Transverse colon (tissue), 4 donors: ENCODE measurements at regions not wholly inside any gene's neighbourhood (a gene's known extent, or its start where the extent isn't known, plus 50 kb on each side); places are given as distances from the start of the nearest gene placed in this dataset.

ENCODE experiments used
- DNase-seq: peaks from one replicate; pipeline ENCODE4 v3.0.0-alpha.2; 2019
- H3K27ac ChIP-seq, 4 donors: fragments of 200-600 bp; sonication (generic); 2 replicates each; pipeline ENCODE4 v1.5.1; 2016 to 2018; ENCODE audit warnings: inconsistent platforms in 4 of 4
- H3K27me3 ChIP-seq: fragments of 200-600 bp; sonication (generic); 2 replicates; pipeline ENCODE4 v1.5.1; 2017; ENCODE audit warnings: inconsistent platforms
- H3K36me3 ChIP-seq, 4 donors: fragments of 200-600 bp; sonication (generic); 2 replicates each; pipeline ENCODE4 v1.5.1; 2017 to 2019; ENCODE audit warnings: inconsistent platforms in 4 of 4
- H3K4me1 ChIP-seq, 4 donors: fragments of 200-600 bp; sonication (generic); 2 replicates each; pipeline ENCODE4 v1.5.1; 2017 to 2020; ENCODE audit warnings: inconsistent platforms in 4 of 4
- H3K4me3 ChIP-seq, 4 donors: fragments of 200-600 bp; sonication (generic); 1 replicate in 1 of 4; 2 replicates in 3 of 4; pipeline versions ENCODE4 v1.5.1 to v1.6.1; 2017 to 2019; ENCODE audit warnings: inconsistent platforms in 4 of 4
- H3K9me3 ChIP-seq, 2 donors: fragments of 200-600 bp; sonication (generic); 2 replicates each; pipeline ENCODE4 v1.5.1; 2017 to 2019; ENCODE audit warnings: inconsistent platforms in 2 of 2
- EP300 ChIP-seq: sonication (generic); formaldehyde crosslinking; IDR thresholded peaks from one replicate; pipeline ENCODE4 v1.6.1; 2017; ENCODE audit warnings: antibody characterized with exemption, low read depth
- POLR2A ChIP-seq: fragments of 450-650 bp; IDR thresholded peaks from one replicate; pipeline ENCODE4 v1.6.1; 2016; ENCODE audit warnings: antibody characterized with exemption, mild to moderate bottlenecking, moderate library complexity
- POLR2AphosphoS5 ChIP-seq, 3 donors: sonication (generic); formaldehyde crosslinking; IDR thresholded peaks; one replicate each; pipeline ENCODE4 v1.6.1; 2016; ENCODE audit warnings: antibody characterized with exemption in 3 of 3
- WGBS, 2 donors: methylation state at CpG; one replicate each; pipeline ENCODE4 v1.1.5; 2018; ENCODE audit warnings: low coverage in 1 of 2; 5-methylcytosine and 5-hydroxymethylcytosine counted together
- in situ Hi-C, 4 donors: fragments of 200-750 bp; cut with MboI; loops; one replicate each; pipeline versions ENCODE4 v1.15.0 to v1.15.1; 2017; ENCODE audit warnings: low sequenced_read_pairs in 3 of 4, low pct_ligation_motif_present in 1 of 4, low pct_unique_long_range_greater_than_20kb in 1 of 4
- intact Hi-C: fragments of 100-400 bp; cut with DNase I; formaldehyde crosslinking; loops from one replicate; pipeline ENCODE4 v1.15.1; 2023; ENCODE audit warnings: low total_unique reads
- TF ChIP-seq, protein P1 (sequence below), 5 experiments: fragments of 200-600 bp in 3 of 5; fragments of 450-650 bp in 2 of 5; sonication (generic) in 3 of 5; IDR thresholded peaks; 1 replicate in 2 of 5; 2 replicates in 3 of 5; pipeline ENCODE4 v1.5.1; 2016 to 2017; ENCODE audit warnings: antibody characterized with exemption in 5 of 5, inconsistent platforms in 3 of 5, mild to moderate bottlenecking in 2 of 5, moderate library complexity in 1 of 5

DNA sequence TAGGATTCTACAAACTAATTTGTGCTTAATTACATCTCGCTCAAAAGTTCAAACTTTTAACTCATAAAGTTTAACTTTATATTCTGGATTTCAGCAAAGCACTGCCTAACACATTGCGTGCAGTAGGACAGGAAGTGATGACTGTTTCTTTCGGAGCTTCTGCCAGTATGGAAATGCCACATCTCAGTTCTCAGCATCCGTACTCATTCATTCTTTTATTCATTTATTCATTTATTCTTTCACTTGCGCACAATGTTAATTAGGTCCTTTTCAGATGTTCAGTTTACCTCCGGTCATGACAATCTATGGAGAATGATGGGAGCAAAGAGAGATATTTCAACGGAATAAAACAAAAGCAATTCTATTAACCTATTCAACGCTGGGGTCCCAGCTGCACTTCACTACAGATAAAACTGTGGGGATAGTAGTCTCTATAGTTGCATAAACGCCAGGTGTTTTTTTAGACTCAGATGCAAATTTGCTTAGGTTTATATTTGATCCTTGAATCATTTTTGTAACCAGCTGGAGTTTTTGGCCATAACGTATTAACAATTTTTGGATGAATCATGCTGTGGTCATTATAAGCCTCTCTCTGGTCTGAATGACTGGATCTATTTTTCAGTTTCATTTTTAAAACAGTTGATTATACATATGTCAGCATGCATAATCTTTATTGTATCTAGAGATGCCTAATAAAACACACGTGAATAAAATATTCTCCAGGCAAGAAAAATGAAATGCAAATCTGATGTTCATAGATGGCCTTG lies 143.9 kb downstream of the KCNJ2 start:
- no peak overlapping the region for H3K4me3 ChIP-seq
- H3K4me1 ChIP-seq: peaks cover 0 to 11% (median 0%) of the 10 kb centered on the region in 4 donors
- in situ Hi-C loops: no loop called here
- no peaks in the 10 kb centered on the region for H3K27me3 ChIP-seq
- H3K27ac ChIP-seq: no peak overlapping the region
- intact Hi-C loops: no loop called here
- no peak for DNase-seq
- no peaks in the 10 kb centered on the region for H3K36me3 ChIP-seq
- no peaks in the 10 kb centered on the region for H3K9me3 ChIP-seq
- TF ChIP-seq, protein P1, sequence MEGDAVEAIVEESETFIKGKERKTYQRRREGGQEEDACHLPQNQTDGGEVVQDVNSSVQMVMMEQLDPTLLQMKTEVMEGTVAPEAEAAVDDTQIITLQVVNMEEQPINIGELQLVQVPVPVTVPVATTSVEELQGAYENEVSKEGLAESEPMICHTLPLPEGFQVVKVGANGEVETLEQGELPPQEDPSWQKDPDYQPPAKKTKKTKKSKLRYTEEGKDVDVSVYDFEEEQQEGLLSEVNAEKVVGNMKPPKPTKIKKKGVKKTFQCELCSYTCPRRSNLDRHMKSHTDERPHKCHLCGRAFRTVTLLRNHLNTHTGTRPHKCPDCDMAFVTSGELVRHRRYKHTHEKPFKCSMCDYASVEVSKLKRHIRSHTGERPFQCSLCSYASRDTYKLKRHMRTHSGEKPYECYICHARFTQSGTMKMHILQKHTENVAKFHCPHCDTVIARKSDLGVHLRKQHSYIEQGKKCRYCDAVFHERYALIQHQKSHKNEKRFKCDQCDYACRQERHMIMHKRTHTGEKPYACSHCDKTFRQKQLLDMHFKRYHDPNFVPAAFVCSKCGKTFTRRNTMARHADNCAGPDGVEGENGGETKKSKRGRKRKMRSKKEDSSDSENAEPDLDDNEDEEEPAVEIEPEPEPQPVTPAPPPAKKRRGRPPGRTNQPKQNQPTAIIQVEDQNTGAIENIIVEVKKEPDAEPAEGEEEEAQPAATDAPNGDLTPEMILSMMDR (IDR thresholded peaks at IDR 0.05): no peak
- TF ChIP-seq POLR2AphosphoS5 (IDR thresholded peaks at IDR 0.05) (no peak), EP300 (no peak), POLR2A (no peak)
- 64 to 68% methylated on average over 11 of the region's 11 CpGs for WGBS, 2 donors

DNA sequence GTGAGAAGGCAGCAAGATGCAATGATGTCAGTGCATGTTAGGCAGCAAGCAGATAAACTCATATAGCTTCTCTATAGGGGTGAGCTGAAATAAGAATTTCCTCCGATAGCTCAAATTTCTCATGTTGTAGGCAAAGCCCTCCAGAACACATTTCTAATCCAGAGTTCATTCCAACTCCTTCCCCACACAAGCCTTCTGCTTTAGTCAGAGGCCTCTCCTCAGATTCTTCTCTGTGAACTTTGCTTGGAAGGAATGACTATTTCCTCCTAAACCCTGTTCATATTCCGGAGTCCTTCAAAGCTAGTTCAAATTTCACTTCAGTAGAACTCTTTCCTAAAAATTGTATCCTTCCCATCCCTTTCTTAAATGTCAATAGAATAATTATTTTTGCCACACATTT lies 144.8 kb downstream of the KCNJ2 start:
- intact Hi-C loops: no loop called here
- no peak for DNase-seq
- no peak overlapping the region for H3K27ac ChIP-seq

DNA sequence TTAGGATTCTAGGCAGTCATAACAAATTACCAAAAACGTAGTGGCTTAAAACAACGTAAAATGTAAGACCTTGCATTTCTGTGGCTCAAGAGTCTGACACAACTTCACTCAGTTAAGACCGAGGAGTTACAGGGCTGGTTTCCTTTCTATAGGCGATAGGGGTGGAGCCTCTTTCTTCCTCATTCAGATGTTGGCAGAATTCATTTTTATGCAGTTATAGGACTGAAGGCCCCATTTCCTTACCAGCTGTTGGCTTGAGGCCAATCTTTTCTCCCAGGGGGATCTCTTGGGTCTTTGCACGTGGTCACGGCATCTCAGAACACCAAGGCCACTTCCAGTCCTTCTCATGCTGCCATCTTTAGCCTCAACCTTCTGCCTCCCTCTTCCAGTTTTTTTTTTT lies 145.2 kb downstream of the KCNJ2 start:
- Histone ChIP-seq H3K27ac (no peak overlapping the region), H3K27me3 (no peaks in the 10 kb centered on the region), H3K4me3 (no peak overlapping the region), H3K4me1 (peaks cover 0 to 11% (median 0%) of the 10 kb centered on the region in 4 donors), H3K36me3 (no peaks in the 10 kb centered on the region), H3K9me3 (no peaks in the 10 kb centered on the region)
- no peak for TF ChIP-seq EP300
- TF ChIP-seq POLR2A: no peak
- TF ChIP-seq, protein P1 (IDR thresholded peaks at IDR 0.05): no peak
- no peak for TF ChIP-seq POLR2AphosphoS5 (IDR thresholded peaks at IDR 0.05)
- WGBS, 2 donors: 75 to 89% methylated on average over 6 of the region's 6 CpGs
- intact Hi-C loops: no loop called here
- no peak for DNase-seq
- in situ Hi-C loops: no loop called here

More for the DNA sequence above, 144.8 kb downstream of the KCNJ2 start:
- 71 to 91% methylated on average over 2 of the region's 2 CpGs for WGBS, 2 donors
- Histone ChIP-seq H3K4me1 (peaks cover 0 to 11% (median 0%) of the 10 kb centered on the region in 4 donors), H3K9me3 (no peaks in the 10 kb centered on the region), H3K36me3 (no peaks in the 10 kb centered on the region), H3K27me3 (no peaks in the 10 kb centered on the region), H3K4me3 (no peak overlapping the region)
- in situ Hi-C loops: no loop called here
- TF ChIP-seq POLR2AphosphoS5 (IDR thresholded peaks at IDR 0.05): no peak
- TF ChIP-seq EP300: no peak
- TF ChIP-seq, protein P1 (IDR thresholded peaks at IDR 0.05): no peak
- TF ChIP-seq POLR2A: no peak

DNA sequence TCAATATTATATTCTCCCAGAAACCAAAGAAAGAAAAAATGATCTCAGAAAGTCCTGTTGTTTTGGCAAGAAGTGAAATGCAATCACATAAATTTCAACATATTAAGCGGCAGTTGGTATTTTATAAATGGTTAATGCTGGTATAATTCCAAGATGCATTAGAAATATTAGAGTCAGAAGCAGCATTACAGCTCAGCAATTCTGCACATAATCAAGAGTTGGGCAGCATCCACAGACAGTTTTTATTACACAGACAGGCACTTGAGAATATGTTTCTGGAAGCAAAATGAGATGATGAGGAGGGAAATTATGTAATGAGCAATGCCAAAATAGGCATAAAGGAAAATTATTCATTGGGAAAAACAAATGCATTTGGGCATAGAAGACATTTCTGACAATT lies 148.1 kb downstream of the KCNJ2 start:
- Histone ChIP-seq H3K4me1 (peaks cover 0 to 22% (median 3%) of the 10 kb centered on the region in 4 donors), H3K9me3 (no peaks in the 10 kb centered on the region), H3K27ac (no peak overlapping the region), H3K4me3 (no peak overlapping the region), H3K36me3 (no peaks in the 10 kb centered on the region), H3K27me3 (no peaks in the 10 kb centered on the region)
- intact Hi-C loops (no loop called here), in situ Hi-C loops (no loop called here)
- no peak for DNase-seq
- no peak for TF ChIP-seq POLR2AphosphoS5 (IDR thresholded peaks at IDR 0.05)
- WGBS, 2 donors: 68 to 75% methylated on average over 1 of the region's 1 CpG
